ENCODE measurements at regions not wholly inside any gene's neighbourhood (a gene's known extent, or its start where the extent isn't known, plus 50 kb on each side); places are given as distances from the start of the nearest gene placed in this dataset.

GRCh38 chr14:65333943-65334687, 78.4 kb upstream of the FUT8 start (continued):
- no peak for TF ChIP-seq FOSL2 (IDR thresholded peaks at IDR 0.05; ENCODE audit: borderline replicate concordance, low read depth)
- no peak for TF ChIP-seq RFX5 (IDR thresholded peaks at IDR 0.05; ENCODE audit: low read length)
- no peak for TF ChIP-seq GABPA (IDR thresholded peaks at IDR 0.05; ENCODE audit: low read depth)
- TF ChIP-seq RAD21 (IDR thresholded peaks at IDR 0.05; ENCODE audit: low read length) = no peak
- TF ChIP-seq, protein P1, sequence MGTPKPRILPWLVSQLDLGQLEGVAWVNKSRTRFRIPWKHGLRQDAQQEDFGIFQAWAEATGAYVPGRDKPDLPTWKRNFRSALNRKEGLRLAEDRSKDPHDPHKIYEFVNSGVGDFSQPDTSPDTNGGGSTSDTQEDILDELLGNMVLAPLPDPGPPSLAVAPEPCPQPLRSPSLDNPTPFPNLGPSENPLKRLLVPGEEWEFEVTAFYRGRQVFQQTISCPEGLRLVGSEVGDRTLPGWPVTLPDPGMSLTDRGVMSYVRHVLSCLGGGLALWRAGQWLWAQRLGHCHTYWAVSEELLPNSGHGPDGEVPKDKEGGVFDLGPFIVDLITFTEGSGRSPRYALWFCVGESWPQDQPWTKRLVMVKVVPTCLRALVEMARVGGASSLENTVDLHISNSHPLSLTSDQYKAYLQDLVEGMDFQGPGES (IDR thresholded peaks at IDR 0.05; ENCODE audit: low read depth, low read length) = no peak
- no peak for TF ChIP-seq YY1 (IDR thresholded peaks at IDR 0.05; ENCODE audit: low read depth)
- no peak for TF ChIP-seq SIN3A (IDR thresholded peaks at IDR 0.05; ENCODE audit: borderline replicate concordance, low read depth, low read length)
- TF ChIP-seq NFIC (IDR thresholded peaks at IDR 0.05; ENCODE audit: borderline replicate concordance) = no peak
- TF ChIP-seq RCOR1 (IDR thresholded peaks at IDR 0.05; ENCODE audit: low read length) = no peak
- TF ChIP-seq EZH2phosphoT487 (IDR thresholded peaks at IDR 0.05; ENCODE audit: borderline replicate concordance, low read depth) = no peak
- no peak for TF ChIP-seq CHD2 (IDR thresholded peaks at IDR 0.05; ENCODE audit: low read length, partially characterized antibody)

- Histone ChIP-seq H3K79me2 (ENCODE audit: insufficient read depth) (no peaks in the 10 kb centered on the region), H3F3A (replicated peaks; ENCODE audit: insufficient read depth) (no peaks in the 10 kb centered on the region), H3K9me2 (no peaks in the 10 kb centered on the region), H2AFZ (ENCODE audit: low read depth) (0 out of 2 replicates have a peak overlapping the region, but pooled peaks have one; percentile 39), H3K9ac (no peak overlapping the region), H3K4me2 (peak overlapping the region; percentile 46; the same call in 1 of the 2 replicates), H3K4me1 (ENCODE audit: control insufficient read depth in 1 of 2, insufficient read depth in 2 of 2, low read depth in 1 of 2, low read length in 1 of 2) (peaks cover 5 to 7% of the 10 kb centered on the region in 2 experiments; a peak in 2 of 4 replicates), H4K20me1 (ENCODE audit: insufficient read depth) (no peaks in the 10 kb centered on the region), H3K36me3 (replicated peaks in 1 of 2; ENCODE audit: control insufficient read depth in 1 of 2, insufficient read depth in 2 of 2, low read length in 1 of 2) (no peaks in the 10 kb centered on the region), H3K4me3 (ENCODE audit: low read depth in 2 of 2, low read length in 1 of 2) (no peak overlapping the region), H3K27ac (ENCODE audit: low read depth in 2 of 2, low read length in 1 of 2) (peak overlapping the region in 1 of 2 experiments; percentile 88; a peak in 2 of 4 replicates), H3K9me3 (no peaks in the 10 kb centered on the region), H3K27me3 (ENCODE audit: insufficient read depth) (no peaks in the 10 kb centered on the region)
- WGBS (ENCODE audit: low lambda C conversion rate) = 85% methylated on average over 7 of the region's 8 CpGs
- no peak for DNase-seq
- TF ChIP-seq GABPA (IDR thresholded peaks at IDR 0.05; ENCODE audit: low read depth) (no peak), FOSL2 (IDR thresholded peaks at IDR 0.05; ENCODE audit: borderline replicate concordance, low read depth) (no peak), YY1 (IDR thresholded peaks at IDR 0.05; ENCODE audit: low read depth) (no peak), RXRA (IDR thresholded peaks at IDR 0.05; ENCODE audit: borderline replicate concordance, low read depth) (no peak), ELF1 (IDR thresholded peaks at IDR 0.05) (no peak), SMC3 (IDR thresholded peaks at IDR 0.05; ENCODE audit: low read depth, low read length) (no peak), RAD21 (IDR thresholded peaks at IDR 0.05; ENCODE audit: low read length) (no peak), NFIC (IDR thresholded peaks at IDR 0.05; ENCODE audit: borderline replicate concordance) (no peak), EZH2phosphoT487 (IDR thresholded peaks at IDR 0.05; ENCODE audit: borderline replicate concordance, low read depth) (no peak), JUND (IDR thresholded peaks at IDR 0.05) (no peak), NRF1 (IDR thresholded peaks at IDR 0.05; ENCODE audit: low read depth, low read length) (no peak), MXI1 (IDR thresholded peaks at IDR 0.05; ENCODE audit: low read depth, low read length) (no peak), USF1 (IDR thresholded peaks at IDR 0.05; ENCODE audit: borderline replicate concordance, low read depth) (no peak), EP300 (IDR thresholded peaks at IDR 0.05; ENCODE audit: borderline replicate concordance in 1 of 2, low read depth in 1 of 2, low read length in 1 of 2) (no peak), POLR2AphosphoS5 (IDR thresholded peaks at IDR 0.05; ENCODE audit: low read depth, low read length) (no peak), RFX5 (IDR thresholded peaks at IDR 0.05; ENCODE audit: low read length) (no peak), SIN3A (IDR thresholded peaks at IDR 0.05; ENCODE audit: borderline replicate concordance, low read depth, low read length) (no peak)
- TF ChIP-seq, protein P2, sequence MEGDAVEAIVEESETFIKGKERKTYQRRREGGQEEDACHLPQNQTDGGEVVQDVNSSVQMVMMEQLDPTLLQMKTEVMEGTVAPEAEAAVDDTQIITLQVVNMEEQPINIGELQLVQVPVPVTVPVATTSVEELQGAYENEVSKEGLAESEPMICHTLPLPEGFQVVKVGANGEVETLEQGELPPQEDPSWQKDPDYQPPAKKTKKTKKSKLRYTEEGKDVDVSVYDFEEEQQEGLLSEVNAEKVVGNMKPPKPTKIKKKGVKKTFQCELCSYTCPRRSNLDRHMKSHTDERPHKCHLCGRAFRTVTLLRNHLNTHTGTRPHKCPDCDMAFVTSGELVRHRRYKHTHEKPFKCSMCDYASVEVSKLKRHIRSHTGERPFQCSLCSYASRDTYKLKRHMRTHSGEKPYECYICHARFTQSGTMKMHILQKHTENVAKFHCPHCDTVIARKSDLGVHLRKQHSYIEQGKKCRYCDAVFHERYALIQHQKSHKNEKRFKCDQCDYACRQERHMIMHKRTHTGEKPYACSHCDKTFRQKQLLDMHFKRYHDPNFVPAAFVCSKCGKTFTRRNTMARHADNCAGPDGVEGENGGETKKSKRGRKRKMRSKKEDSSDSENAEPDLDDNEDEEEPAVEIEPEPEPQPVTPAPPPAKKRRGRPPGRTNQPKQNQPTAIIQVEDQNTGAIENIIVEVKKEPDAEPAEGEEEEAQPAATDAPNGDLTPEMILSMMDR (IDR thresholded peaks at IDR 0.05) = no peak
- CTCF ChIA-PET = no interaction called here
- POLR2A ChIA-PET = no interaction called here
These were observed 77.6 kb upstream of the FUT8 start for GRCh38 chr14:65334765-65335410.

Data from SK-N-SH (cell line).